ENCODE measurements at regions not wholly inside any gene's neighbourhood (a gene's known extent, or its start where the extent isn't known, plus 50 kb on each side); places are given as distances from the start of the nearest gene placed in this dataset.
"Not testable (repeated sequence)": the region's sequence is repeated elsewhere in the genome, so short reads cannot be mapped to it uniquely, and the experiment has no call there.

- no peak for DNase-seq
Observed at GRCh38 chr4:103842076-103842475, 122.3 kb upstream of the TACR3 start.

DNA sequence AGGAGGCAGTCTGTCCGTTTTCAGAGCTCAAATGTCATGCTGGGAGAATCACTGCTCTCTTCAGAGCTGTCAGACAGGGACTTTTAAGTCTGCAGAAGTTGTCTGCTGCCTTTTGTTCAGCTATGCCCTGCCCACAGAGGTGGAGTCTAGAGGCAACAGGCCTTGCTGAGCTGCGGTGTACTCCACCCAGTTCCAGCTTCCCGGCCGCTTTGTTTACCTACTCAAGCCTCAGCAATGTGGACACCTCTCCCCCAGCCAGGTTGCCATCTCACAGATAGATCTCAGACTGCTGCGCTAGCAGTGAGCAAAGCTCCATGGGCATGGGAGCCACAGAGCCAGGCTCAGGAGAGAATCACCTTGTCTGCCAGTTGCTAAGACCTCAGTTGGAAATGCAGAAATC lies 90.5 kb upstream of the TACR3 start:
- not testable (repeated sequence) for DNase-seq

GRCh38 chr4:103802766-103803165 lies 83.0 kb upstream of the TACR3 start:
- DNase-seq, result no peak

GRCh38 chr4:103787057-103787456 lies 67.3 kb upstream of the TACR3 start:
- no peak for DNase-seq

DNA sequence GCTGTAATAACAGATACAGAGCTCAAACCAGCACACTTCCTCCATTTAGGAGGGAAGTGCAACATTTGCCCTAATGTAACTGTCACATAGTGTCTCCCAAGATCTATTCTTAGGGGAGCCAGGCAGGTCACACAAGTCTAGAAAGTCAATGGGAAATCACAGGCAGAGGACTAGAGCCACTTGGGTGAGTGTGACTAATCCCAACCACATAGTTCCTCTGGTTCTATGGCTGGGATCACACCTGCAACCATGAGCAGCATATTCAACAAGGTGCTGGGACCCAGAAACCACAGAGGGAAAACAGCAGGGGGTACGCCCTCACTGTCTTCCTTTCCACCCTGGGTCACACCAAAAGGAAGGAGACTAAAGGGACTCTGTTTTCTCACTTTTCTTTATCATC lies 66.8 kb upstream of the TACR3 start:
- no peak for DNase-seq

DNA sequence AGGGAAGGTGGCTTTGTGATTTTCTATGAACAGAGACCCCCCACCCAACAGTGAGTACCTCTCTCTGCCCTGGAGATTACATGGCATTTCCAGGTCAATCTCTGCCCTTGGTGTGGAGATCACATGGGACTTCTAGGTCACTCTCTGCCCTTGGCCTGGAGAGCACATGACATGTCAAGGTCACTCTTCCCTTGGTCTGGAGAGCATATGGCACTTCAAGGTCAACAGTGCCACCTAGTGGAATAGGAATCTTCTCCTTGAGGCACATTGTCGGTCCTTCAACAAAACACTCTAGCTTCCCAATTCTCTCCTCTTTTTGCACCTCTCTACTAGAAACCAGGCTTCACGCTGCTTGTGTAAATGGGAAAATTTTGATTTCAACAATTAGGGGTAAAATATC lies 66.2 kb upstream of the TACR3 start:
- no peak for DNase-seq

DNA sequence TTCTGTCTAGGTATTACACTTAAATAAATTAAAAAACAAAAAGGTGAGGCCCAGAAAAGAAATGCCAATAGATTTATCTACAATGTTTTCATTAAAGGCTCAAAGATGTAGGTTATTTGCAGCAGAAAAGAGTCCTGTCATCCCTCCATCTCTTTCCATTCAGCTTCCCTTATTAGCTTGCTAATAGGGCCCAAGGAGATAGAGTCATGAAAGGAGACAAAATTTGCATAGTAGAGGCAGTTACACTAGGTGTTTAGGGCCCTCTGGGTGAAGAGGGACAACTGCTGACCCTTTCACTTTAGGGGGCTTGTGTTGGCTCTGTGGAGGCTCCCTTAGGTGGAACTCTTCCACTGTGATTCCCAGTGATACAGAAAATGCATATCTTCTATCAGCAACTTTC lies 58.4 kb upstream of the TACR3 start:
- no peak for DNase-seq

GRCh38 chr4:103774326-103774825 lies 54.6 kb upstream of the TACR3 start:
- no peak for DNase-seq

- DNase-seq, result no peak
Observed at GRCh38 chr4:103773691-103774231, 54.0 kb upstream of the TACR3 start.
